ENCODE measurements at regions not wholly inside any gene's neighbourhood (a gene's known extent, or its start where the extent isn't known, plus 50 kb on each side); places are given as distances from the start of the nearest gene placed in this dataset.

DNA sequence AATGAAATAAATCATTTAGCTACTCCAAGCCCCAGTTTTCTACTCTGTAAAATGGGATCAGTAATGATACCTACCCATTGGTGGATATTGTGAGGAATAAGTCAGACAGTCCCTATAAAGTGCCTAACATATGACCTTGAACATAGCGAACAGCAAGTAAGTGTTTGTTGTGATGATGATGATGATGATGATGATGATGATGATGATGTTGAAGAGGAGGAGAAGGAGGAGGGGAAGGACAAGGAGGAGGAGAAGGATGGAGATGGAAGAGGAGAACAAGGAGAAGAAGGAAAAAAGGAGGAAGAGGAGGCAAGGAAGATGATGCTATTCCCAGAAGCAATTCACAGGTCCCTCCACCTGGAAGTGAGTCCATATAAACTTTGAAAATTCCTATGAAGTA lies 264.3 kb downstream of the MAFB start:
- Histone ChIP-seq H3K36me3 (no peaks in the 10 kb centered on the region), H3K27me3 (peaks cover 25% of the 10 kb centered on the region), H3K27ac (no peak overlapping the region), H3K9me3 (no peaks in the 10 kb centered on the region), H3K4me1 (ENCODE audit: control insufficient read depth in 1 of 2, insufficient read depth in 1 of 2, low read depth in 1 of 2, low read length in 1 of 2) (no peaks in the 10 kb centered on the region), H3K4me3 (ENCODE audit: low read depth in 1 of 2, low read length in 1 of 2) (no peak overlapping the region)
- TF ChIP-seq, protein P1, sequence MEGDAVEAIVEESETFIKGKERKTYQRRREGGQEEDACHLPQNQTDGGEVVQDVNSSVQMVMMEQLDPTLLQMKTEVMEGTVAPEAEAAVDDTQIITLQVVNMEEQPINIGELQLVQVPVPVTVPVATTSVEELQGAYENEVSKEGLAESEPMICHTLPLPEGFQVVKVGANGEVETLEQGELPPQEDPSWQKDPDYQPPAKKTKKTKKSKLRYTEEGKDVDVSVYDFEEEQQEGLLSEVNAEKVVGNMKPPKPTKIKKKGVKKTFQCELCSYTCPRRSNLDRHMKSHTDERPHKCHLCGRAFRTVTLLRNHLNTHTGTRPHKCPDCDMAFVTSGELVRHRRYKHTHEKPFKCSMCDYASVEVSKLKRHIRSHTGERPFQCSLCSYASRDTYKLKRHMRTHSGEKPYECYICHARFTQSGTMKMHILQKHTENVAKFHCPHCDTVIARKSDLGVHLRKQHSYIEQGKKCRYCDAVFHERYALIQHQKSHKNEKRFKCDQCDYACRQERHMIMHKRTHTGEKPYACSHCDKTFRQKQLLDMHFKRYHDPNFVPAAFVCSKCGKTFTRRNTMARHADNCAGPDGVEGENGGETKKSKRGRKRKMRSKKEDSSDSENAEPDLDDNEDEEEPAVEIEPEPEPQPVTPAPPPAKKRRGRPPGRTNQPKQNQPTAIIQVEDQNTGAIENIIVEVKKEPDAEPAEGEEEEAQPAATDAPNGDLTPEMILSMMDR (IDR thresholded peaks at IDR 0.05) = no peak

DNA sequence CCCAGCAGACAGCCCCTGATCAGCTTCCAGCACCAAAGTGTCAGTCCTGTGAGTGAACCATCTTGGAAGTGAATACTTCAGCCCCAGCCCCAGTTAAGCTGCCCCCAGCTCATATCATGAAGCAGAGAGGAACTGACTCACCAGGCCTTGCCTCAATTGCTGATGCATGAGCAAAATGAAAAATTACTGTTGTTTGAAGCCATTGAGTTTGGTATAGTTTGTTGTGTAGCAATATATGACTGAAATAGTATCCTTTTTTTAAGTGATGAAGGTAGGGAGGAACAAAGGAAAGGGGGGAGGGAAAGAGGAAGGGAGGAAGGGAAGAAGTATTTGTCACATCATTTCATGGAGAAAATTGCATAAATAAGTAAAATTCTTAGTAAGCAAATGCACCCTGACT lies 266.4 kb downstream of the MAFB start:
- TF ChIP-seq, protein P1 (IDR thresholded peaks at IDR 0.05) = no peak
- Histone ChIP-seq H3K27ac (no peak overlapping the region), H3K27me3 (peaks cover 20% of the 10 kb centered on the region), H3K4me3 (ENCODE audit: low read depth in 1 of 2, low read length in 1 of 2) (no peak overlapping the region), H3K4me1 (ENCODE audit: control insufficient read depth in 1 of 2, insufficient read depth in 1 of 2, low read depth in 1 of 2, low read length in 1 of 2) (no peaks in the 10 kb centered on the region), H3K36me3 (no peaks in the 10 kb centered on the region), H3K9me3 (no peaks in the 10 kb centered on the region)

DNA sequence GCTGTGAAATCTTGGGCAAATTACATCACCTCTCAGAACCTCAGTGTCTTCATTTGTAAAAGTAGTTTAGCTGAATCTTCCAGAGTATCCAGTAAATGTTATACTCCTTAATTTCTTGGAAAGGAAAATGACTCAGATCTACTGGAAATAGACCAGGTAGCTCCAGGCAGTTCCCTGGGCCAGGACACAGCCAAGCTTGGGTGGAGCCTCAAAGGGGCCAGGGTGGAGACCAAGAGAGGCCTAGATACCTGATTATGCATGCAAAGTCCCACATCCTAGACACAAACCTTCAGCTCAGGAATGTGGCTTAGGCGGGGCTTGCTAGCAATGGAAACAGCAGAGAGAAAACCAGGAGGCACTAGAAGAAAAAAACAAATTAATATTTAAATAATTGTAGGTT lies 272.8 kb downstream of the MAFB start:
- H3K4me3 ChIP-seq (ENCODE audit: low read depth in 1 of 2, low read length in 1 of 2) = no peak overlapping the region
- H3K36me3 ChIP-seq = no peaks in the 10 kb centered on the region
- peaks cover 1% of the 10 kb centered on the region for H3K27me3 ChIP-seq
- no peaks in the 10 kb centered on the region for H3K9me3 ChIP-seq
- H3K27ac ChIP-seq = no peak overlapping the region
- TF ChIP-seq, protein P1 (IDR thresholded peaks at IDR 0.05) = no peak
- H3K4me1 ChIP-seq (ENCODE audit: control insufficient read depth in 1 of 2, insufficient read depth in 1 of 2, low read depth in 1 of 2, low read length in 1 of 2) = no peaks in the 10 kb centered on the region

DNA sequence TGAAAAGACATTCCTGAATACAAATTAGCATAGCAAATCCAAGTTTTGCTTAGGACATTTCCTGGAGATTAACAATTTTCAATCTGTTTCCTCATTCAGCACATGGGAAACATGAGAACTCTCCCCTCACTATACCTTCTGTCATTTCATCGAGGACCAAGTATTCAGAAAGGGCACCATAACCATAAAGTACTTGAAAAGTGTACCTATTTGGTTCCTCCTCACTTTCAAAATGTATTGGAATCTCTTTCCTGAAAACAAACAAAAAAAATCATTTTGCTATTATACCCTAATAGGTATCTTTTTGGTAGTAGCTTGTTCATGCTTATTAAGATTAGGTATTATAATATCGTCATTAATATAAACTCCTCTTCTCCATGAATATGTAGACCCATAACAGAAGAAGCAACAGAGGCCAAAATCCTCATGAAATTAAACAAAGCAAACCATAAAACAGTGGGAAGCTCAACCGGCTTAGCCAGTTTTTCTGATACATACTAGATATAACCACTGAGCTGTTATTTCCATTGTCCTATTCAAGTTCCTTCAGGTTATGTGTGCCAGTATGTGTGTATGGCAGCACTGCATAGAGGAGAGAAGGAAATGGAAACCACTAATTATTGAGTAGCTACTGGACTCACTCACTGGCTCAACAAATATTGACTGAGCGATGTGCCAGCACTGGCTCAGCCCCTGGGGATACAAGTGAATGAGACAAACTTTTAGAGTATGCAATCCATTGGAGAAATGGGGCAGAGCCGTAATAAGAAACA lies 274.0 kb downstream of the MAFB start:
- no peaks in the 10 kb centered on the region for H3K36me3 ChIP-seq
- H3K27ac ChIP-seq = no peak overlapping the region
- no peaks in the 10 kb centered on the region for H3K4me1 ChIP-seq (ENCODE audit: control insufficient read depth in 1 of 2, insufficient read depth in 1 of 2, low read depth in 1 of 2, low read length in 1 of 2)
- no peaks in the 10 kb centered on the region for H3K27me3 ChIP-seq
- TF ChIP-seq, protein P1 (IDR thresholded peaks at IDR 0.05) = no peak
- no peaks in the 10 kb centered on the region for H3K9me3 ChIP-seq
- H3K4me3 ChIP-seq (ENCODE audit: low read depth in 1 of 2, low read length in 1 of 2) = no peak overlapping the region

DNA sequence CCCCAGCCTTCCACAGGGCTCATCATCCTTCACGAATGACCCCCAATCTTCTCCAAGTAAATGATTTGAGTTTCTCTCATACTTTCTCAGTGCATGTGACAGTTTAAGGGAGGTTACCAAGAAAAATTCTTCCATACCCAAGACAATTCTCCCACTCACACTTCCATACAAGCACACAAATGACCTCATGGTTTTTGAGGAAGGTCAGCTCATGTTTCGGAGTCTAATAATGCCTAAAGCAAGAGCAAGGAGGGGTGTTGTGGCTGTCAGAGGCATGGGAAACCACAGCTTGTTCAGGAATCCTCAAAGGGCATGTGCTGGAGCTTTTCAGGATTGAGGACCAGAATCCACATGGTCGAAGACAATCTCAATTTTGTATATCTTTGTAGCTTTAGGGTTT lies 279.0 kb downstream of the MAFB start:
- H3K4me3 ChIP-seq (ENCODE audit: low read depth in 1 of 2, low read length in 1 of 2) = no peak overlapping the region
- no peaks in the 10 kb centered on the region for H3K36me3 ChIP-seq
- H3K27me3 ChIP-seq = peaks cover 16% of the 10 kb centered on the region
- TF ChIP-seq, protein P1 (IDR thresholded peaks at IDR 0.05) = no peak
- no peaks in the 10 kb centered on the region for H3K9me3 ChIP-seq
- H3K4me1 ChIP-seq (ENCODE audit: control insufficient read depth in 1 of 2, insufficient read depth in 1 of 2, low read depth in 1 of 2, low read length in 1 of 2) = no peaks in the 10 kb centered on the region
- no peak overlapping the region for H3K27ac ChIP-seq

All from neutrophil (primary cell).